HEK293 (cell line): ENCODE measurements at regions not wholly inside any gene's neighbourhood (a gene's known extent, or its start where the extent isn't known, plus 50 kb on each side); places are given as distances from the start of the nearest gene placed in this dataset.

Experiments used
- CTCF ChIA-PET: fragments of 350-600 bp; formaldehyde crosslinking; extraction: SDS; loops from one replicate; lab custom pipeline; 2021; ENCODE audit warnings: antibody characterized with exemption; lab: Yijun Ruan, JAX
- POLR2A ChIA-PET: fragments of 300-600 bp; formaldehyde crosslinking; extraction: SDS; loops from one replicate; lab custom pipeline; 2020; ENCODE audit warnings: antibody characterized with exemption, inconsistent platforms; lab: Yijun Ruan, JAX
- H3K27ac ChIP-seq: fragments of 200-500 bp; sonication (Bioruptor generic); 2 replicates; pipeline ENCODE4 v1.5.1; 2014; ENCODE audit warnings: low read depth, low read length, control low read depth, inconsistent platforms; ENCODE audit errors: extremely low read depth
- H3K36me3 ChIP-seq, 2 experiments: fragments of 200-500 bp in 1 of 2; sonication (Bioruptor generic) in 1 of 2; 1 replicate in 1 of 2; 2 replicates in 1 of 2; pipeline ENCODE4 v1.5.1; 2014 to 2017; ENCODE audit warnings: inconsistent platforms in 2 of 2, low read length in 2 of 2; ENCODE audit not compliant: control insufficient read depth in 2 of 2, insufficient read depth in 1 of 2
- H3K4me1 ChIP-seq: fragments of 200-500 bp; sonication (Bioruptor generic); 2 replicates; pipeline ENCODE4 v1.5.1; 2014; ENCODE audit warnings: mild to moderate bottlenecking, low read length, inconsistent platforms; ENCODE audit not compliant: control insufficient read depth, insufficient read depth
- H3K4me3 ChIP-seq: 2 replicates; pipeline ENCODE4 v1.5.1; 2011; ENCODE audit warnings: low read depth, mild to moderate bottlenecking, control low read depth, low read length, moderate library complexity
- H3K9me3 ChIP-seq: fragments of 200-500 bp; sonication (Bioruptor generic); 2 replicates; pipeline ENCODE4 v1.5.1; 2014; ENCODE audit warnings: low read depth, low read length, inconsistent platforms; ENCODE audit not compliant: control insufficient read depth, insufficient read depth
- INSM2 ChIP-seq: fragments of 450-650 bp; formaldehyde crosslinking; IDR thresholded peaks from 2 replicates; pipeline ENCODE4 v1.5.1; 2016; ENCODE audit warnings: missing biosample characterization, missing genetic modification characterization
- MEIS1 ChIP-seq: sonication (generic); formaldehyde crosslinking; IDR thresholded peaks from 2 replicates; pipeline ENCODE4 v1.8.1; 2022; ENCODE audit warnings: missing genetic modification reagents, mild to moderate bottlenecking, borderline replicate concordance
- MZF1 ChIP-seq: fragments of 450-650 bp; formaldehyde crosslinking; IDR thresholded peaks from 2 replicates; pipeline ENCODE4 v1.5.1; 2017; ENCODE audit warnings: missing biosample characterization, missing genetic modification characterization, borderline replicate concordance
- PATZ1 ChIP-seq: fragments of 450-650 bp; formaldehyde crosslinking; IDR thresholded peaks from 2 replicates; pipeline ENCODE4 v1.5.1; 2016; ENCODE audit warnings: missing biosample characterization, missing genetic modification characterization
- WT1 ChIP-seq: fragments of 450-650 bp; formaldehyde crosslinking; IDR thresholded peaks from 2 replicates; pipeline ENCODE4 v1.5.1; 2016; ENCODE audit warnings: missing biosample characterization, missing genetic modification characterization
- ZBTB10 ChIP-seq: fragments of 450-650 bp; formaldehyde crosslinking; IDR thresholded peaks from 2 replicates; pipeline ENCODE4 v1.5.1; 2016; ENCODE audit warnings: missing biosample characterization, missing genetic modification characterization
- ZNF174 ChIP-seq: fragments of 450-650 bp; formaldehyde crosslinking; IDR thresholded peaks from 2 replicates; pipeline ENCODE4 v1.5.0; 2017; ENCODE audit warnings: missing biosample characterization, mild to moderate bottlenecking, missing genetic modification characterization
- ZNF274 ChIP-seq, 2 experiments: fragments of 200-500 bp in 1 of 2; fragments of 450-650 bp in 1 of 2; sonication (Bioruptor generic) in 1 of 2; formaldehyde crosslinking in 1 of 2; IDR thresholded peaks; 2 replicates each; pipeline versions ENCODE4 v1.5.1 to v1.6.1; 2014 to 2016; ENCODE audit warnings: borderline replicate concordance in 1 of 2, inconsistent platforms in 1 of 2, low read length in 1 of 2, missing biosample characterization in 1 of 2, missing genetic modification characterization in 1 of 2
- ZNF529 ChIP-seq: fragments of 450-650 bp; formaldehyde crosslinking; IDR thresholded peaks from 2 replicates; pipeline ENCODE4 v1.5.1; 2017; ENCODE audit warnings: missing genetic modification characterization, missing biosample characterization; ENCODE audit not compliant: insufficient replicate concordance
- ZNF560 ChIP-seq: fragments of 450-650 bp; formaldehyde crosslinking; IDR thresholded peaks from 2 replicates; pipeline ENCODE4 v1.5.1; 2017; ENCODE audit warnings: missing biosample characterization, missing genetic modification characterization, borderline replicate concordance
- ZNF76 ChIP-seq: fragments of 450-650 bp; formaldehyde crosslinking; IDR thresholded peaks from 2 replicates; pipeline ENCODE4; 2016; ENCODE audit warnings: low read depth, missing biosample characterization, missing genetic modification characterization, borderline replicate concordance
- ZNF776 ChIP-seq: fragments of 450-650 bp; formaldehyde crosslinking; IDR thresholded peaks from 2 replicates; pipeline ENCODE4 v1.5.0; 2017; ENCODE audit warnings: missing biosample characterization, missing genetic modification characterization, borderline replicate concordance
- TF ChIP-seq, protein P1 (sequence below): fragments of 450-650 bp; formaldehyde crosslinking; IDR thresholded peaks from 2 replicates; pipeline ENCODE4 v1.5.1; 2016; ENCODE audit warnings: missing biosample characterization, missing genetic modification characterization, borderline replicate concordance
- TF ChIP-seq, protein P2 (sequence below): fragments of 450-650 bp; formaldehyde crosslinking; IDR thresholded peaks from 2 replicates; pipeline ENCODE4 v1.5.1; 2016; ENCODE audit warnings: missing biosample characterization, missing genetic modification characterization

- no peaks in the 10 kb centered on the region for H3K36me3 ChIP-seq
- ChIA-PET POLR2A (no interaction called here), CTCF (interaction anchor here (0.6 kb wide), 1 partner anchor 9 kb away, joined by 3 read pairs; no protein-coding TSS in a partner anchor)
- TF ChIP-seq ZBTB10 (no peak), ZNF174 (no peak), ZNF776 (no peak), WT1 (tag by site-specific recombination) (no peak), PATZ1 (no peak), INSM2 (tag by site-specific recombination) (no peak), MZF1 (tag by site-specific recombination) (no peak), ZNF274 (IDR thresholded peaks at IDR 0.05; ENCODE audit: low read length) (no peak), ZNF274 (tag by site-specific recombination; IDR thresholded peaks at IDR 0.05; ENCODE audit: borderline replicate concordance) (no peak), MEIS1 (no peak), ZNF560 (no peak), ZNF529 (tag by site-specific recombination) (no peak), ZNF76 (tag by site-specific recombination) (no peak)
- TF ChIP-seq, protein P1, sequence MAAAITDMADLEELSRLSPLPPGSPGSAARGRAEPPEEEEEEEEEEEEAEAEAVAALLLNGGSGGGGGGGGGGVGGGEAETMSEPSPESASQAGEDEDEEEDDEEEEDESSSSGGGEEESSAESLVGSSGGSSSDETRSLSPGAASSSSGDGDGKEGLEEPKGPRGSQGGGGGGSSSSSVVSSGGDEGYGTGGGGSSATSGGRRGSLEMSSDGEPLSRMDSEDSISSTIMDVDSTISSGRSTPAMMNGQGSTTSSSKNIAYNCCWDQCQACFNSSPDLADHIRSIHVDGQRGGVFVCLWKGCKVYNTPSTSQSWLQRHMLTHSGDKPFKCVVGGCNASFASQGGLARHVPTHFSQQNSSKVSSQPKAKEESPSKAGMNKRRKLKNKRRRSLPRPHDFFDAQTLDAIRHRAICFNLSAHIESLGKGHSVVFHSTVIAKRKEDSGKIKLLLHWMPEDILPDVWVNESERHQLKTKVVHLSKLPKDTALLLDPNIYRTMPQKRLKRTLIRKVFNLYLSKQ (tag by site-specific recombination) = no peak
- TF ChIP-seq, protein P2, sequence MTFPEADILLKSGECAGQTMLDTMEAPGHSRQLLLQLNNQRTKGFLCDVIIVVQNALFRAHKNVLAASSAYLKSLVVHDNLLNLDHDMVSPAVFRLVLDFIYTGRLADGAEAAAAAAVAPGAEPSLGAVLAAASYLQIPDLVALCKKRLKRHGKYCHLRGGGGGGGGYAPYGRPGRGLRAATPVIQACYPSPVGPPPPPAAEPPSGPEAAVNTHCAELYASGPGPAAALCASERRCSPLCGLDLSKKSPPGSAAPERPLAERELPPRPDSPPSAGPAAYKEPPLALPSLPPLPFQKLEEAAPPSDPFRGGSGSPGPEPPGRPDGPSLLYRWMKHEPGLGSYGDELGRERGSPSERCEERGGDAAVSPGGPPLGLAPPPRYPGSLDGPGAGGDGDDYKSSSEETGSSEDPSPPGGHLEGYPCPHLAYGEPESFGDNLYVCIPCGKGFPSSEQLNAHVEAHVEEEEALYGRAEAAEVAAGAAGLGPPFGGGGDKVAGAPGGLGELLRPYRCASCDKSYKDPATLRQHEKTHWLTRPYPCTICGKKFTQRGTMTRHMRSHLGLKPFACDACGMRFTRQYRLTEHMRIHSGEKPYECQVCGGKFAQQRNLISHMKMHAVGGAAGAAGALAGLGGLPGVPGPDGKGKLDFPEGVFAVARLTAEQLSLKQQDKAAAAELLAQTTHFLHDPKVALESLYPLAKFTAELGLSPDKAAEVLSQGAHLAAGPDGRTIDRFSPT = no peak
- H3K4me1 ChIP-seq = no peaks in the 10 kb centered on the region; the same call in 1 of the 2 replicates
- no peaks in the 10 kb centered on the region for H3K9me3 ChIP-seq
- H3K27ac ChIP-seq = no peak overlapping the region
- no peak overlapping the region for H3K4me3 ChIP-seq
These were observed 115.2 kb upstream of the PELI2 start for GRCh38 chr14:56002876-56003625.
